Activated T-helper 1 cell treated with anti-CD3 and anti-CD28 coated beads, Interleukin-2, amount 50 U/mL, for 16 hours (primary cell): ENCODE measurements at regions not wholly inside any gene's neighbourhood (a gene's known extent, or its start where the extent isn't known, plus 50 kb on each side); places are given as distances from the start of the nearest gene placed in this dataset.
"Not testable (repeated sequence)": the region's sequence is repeated elsewhere in the genome, so short reads cannot be mapped to it uniquely, and the experiment has no call there.

Source experiments
- DNase-seq, 2 donors: peaks; one replicate each; pipeline ENCODE4 v3.0.0-alpha.2; 2020; ENCODE audit warnings: low read depth in 1 of 2, low spot score in 1 of 2

DNA sequence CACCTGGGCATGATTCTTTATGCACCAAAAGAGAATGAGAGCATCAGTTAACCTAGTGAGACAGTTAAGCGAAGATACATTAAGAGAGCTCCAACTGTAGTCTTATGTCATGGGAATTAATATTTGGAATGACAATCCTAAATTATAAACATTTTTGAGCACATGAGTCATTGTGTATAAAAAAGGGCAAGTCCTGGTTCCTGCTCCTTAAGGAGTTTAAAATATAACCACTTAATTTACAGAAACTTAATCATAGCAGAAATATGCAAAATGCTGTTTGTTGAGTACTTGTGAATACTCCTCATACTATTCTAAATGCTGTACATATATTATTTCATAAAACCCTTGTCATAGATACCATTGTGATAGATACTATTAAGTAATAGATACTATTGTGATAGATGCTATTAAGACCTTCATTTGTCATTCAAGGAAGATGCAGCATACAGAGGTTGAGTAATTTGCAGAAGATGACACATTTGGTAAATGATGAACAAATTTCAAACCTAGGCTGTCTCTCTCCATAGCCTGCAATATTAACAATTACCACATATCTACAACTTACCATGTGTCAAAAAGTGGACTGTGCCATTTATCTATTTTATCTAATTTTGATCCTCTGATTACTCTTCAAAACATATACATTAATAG, 301.0 kb downstream of the TBC1D4 start:
- DNase-seq, result no peak

DNA sequence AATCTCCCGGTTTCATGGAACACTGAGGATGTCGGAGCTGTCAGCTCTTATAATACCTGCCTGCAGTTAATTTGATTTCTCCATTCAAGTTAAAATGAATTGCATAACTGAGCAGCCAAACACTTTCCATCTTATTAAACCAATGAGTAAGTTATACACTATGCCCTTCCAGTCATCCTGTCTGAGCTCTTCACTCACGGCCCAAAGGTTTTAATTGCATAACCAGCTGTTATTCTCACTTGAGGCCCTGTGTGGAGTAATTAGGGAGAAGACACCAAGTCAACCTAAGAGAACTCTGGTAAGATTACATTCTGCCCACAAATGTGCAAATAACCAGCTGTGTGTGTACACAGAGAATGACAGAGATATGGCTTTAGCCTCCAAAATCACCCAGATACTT, 303.5 kb downstream of the TBC1D4 start:
- DNase-seq, result no peak

DNA sequence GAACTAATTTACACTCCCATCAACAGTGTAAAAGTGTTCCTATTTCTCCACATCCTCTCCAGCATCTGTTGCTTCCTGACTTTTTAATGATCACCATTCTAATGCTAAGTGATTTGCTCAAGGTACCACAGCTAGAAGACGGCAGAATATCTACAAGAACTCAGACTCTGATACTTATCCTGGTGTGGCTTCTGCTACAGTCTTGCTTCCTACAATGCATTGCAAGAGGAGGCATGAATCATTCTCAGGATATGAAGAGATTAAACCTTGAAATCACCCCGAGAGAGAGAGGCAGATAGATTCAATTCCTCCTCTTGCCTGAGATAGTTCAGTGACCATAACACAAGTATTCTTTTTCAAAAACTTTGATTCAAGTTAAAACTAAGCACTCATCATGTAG, 306.4 kb downstream of the TBC1D4 start:
- DNase-seq, result no peak

- not testable (repeated sequence) for DNase-seq
Observed at GRCh38 chr13:75175097-75175496, 306.9 kb downstream of the TBC1D4 start.

GRCh38 chr13:75174481-75174880, 307.5 kb downstream of the TBC1D4 start:
- DNase-seq, result no peak

GRCh38 chr13:75173457-75174356, 308.3 kb downstream of the TBC1D4 start:
- DNase-seq, result no peak

GRCh38 chr13:75170311-75170710, 311.7 kb downstream of the TBC1D4 start:
- no peak for DNase-seq

- no peak for DNase-seq
Observed at GRCh38 chr13:75165543-75166230, 316.3 kb downstream of the TBC1D4 start.

- no peak for DNase-seq
Observed at GRCh38 chr13:75161804-75162203, 320.2 kb downstream of the TBC1D4 start.

GRCh38 chr13:75160984-75161383, 321.0 kb downstream of the TBC1D4 start:
- no peak for DNase-seq

- no peak for DNase-seq
Observed at GRCh38 chr13:75154331-75154730, 327.6 kb downstream of the TBC1D4 start.

DNA sequence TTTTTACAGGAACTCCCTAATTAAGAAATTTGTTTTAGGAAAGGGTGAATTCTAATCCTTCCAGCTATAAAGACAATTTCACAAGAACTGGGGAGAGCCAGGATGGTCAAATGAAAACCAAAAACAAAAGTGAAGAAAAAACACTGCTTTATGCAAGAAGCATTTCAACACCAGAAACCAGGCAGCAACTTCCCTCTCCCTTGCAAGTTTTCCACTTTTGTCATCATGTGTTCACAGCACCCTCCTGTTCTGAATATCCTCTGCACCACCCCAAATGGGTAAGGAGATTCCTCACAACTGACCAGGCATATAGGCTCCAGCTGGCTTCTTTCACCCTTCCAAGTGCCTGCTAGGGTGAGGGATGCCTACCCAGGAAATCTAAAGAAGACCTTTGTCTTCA, 328.1 kb downstream of the TBC1D4 start:
- DNase-seq, result no peak

DNA sequence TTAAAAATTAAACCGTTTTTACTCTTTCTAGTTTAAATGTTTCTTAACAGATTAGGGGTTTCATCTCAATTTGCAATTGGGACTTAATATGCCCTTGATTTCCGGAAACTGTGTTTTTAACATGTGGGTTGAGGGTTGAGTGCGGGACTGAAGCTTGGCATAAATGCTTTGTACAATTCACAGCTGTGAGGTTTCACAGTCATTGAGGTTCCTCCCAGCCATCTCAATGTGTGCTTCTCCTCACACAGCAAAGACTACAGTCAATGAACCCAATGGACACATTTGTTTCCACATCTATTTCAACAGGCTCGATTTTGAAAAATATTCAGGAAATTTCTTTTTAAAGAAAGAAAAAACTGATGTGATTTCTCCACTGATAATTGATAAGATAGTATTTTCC, 328.6 kb downstream of the TBC1D4 start:
- DNase-seq, result no peak

DNA sequence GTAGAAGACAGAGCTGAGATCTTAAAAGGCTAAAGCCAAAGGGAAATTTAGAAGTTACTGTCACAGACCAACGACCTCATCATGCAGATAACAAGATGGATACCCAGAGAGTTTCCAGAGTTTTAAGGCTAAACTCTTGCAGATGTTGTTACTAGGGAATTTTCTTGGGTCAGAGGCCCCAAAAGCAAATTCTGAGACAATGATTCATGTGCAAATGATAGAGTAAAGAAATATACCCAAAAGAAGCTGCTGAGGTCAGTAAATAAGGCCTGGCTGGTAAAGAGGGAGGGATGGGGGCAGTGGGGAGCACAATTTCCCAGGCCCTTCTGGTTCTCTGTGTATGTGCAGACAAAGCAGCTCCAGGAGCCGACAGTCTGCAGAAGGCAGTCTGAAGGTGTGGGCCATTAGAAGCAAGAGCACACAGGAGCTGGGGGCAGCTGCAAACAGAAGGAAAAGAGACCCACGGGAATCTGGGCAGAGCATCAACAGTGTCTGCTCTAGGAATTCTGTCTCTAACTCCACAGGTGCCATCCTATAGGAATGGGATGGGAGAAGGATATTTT, 330.8 kb downstream of the TBC1D4 start:
- no peak for DNase-seq

DNA sequence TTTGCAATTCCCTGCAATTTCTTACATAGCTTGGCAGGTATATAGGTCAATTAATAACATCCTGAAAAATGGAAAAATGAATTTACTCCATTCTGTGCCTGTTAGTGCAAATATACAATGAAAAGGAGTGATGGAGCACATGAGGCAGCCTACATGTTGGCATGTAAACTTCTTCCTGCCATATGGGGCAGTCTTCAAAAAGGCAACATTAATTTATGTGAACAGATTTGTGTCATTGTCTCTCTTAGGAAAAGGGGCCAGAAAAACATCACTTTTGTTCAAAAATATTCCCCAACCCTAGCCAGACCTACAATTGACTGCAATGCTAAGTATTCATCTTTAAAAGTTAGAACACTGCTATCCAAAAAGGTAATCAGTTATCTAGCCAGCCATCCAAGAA, 332.2 kb downstream of the TBC1D4 start:
- no peak for DNase-seq

DNA sequence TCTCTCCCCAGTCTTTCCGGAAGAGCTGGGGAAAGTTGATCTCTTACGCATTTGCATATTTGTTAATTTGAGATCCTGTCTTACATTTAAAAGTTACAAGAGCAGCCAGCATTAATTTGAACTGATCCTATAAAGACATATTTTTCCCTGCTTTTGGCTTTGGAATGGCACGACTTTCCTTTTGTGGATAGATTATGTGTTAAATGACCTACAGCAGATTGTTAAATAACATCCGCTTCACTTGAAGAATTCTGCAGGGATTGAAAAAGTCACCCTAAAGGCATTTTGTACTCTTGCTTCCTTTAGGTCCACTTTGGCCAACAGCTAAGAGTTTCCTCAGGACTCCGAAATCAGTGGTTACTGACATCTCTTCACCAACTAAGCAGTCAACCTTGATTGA, 334.0 kb downstream of the TBC1D4 start:
- DNase-seq, result no peak

DNA sequence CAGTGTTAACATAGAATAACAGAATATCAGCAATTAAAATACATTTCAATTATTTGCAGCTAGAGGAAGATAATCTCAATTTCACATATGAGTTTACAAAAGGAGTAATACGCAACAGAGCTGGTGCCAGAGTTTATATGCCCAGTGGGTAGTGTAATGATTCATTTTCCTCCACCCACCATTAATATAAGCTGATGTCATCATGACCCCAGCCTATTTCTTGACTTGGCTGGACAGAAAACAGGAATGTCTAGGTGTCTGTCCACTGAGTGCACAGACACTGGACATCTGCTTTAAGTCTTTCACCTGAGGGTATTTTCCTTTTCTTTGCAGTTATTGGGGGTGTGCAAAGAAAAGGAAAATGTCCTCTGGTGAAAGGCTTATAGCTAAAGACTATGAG, 335.5 kb downstream of the TBC1D4 start:
- no peak for DNase-seq

DNA sequence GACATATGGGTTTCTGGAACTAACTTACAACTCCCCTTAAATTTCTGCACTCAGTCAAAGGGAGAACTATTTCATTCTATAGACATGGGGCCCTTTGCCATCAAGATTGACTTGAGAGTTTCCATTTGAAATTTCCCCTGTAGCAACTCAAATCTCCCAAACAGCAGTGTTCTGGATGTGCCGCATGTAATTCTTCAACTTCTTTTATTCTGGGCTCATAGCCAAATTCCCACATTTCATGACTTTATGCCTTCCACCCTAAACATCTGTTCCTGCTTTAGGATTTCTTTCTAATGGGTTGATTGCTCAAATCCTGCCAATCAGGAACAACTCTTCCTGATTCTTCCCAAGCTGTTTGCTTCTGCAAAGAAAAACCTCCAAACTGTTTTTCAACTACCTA, 336.0 kb downstream of the TBC1D4 start:
- DNase-seq, result no peak

DNA sequence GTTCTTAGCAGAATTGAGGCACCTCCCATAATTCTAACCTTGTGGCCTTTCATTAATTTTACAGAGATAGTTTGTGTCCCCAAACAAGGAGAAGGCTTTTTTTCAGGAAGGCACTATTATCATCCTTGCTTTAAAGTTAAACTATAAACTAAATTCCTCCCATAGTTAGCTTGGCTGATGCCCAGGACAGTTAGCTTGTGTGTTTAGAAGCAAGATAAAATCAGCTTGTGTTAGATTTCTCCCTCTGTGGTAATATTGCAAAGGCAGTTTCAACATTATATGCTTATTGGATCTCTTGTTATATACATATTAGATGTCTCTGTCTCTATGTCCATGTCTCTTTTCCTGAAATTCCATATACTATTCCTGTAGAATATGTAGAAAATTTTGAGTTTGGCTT, 342.7 kb downstream of the TBC1D4 start:
- no peak for DNase-seq

DNA sequence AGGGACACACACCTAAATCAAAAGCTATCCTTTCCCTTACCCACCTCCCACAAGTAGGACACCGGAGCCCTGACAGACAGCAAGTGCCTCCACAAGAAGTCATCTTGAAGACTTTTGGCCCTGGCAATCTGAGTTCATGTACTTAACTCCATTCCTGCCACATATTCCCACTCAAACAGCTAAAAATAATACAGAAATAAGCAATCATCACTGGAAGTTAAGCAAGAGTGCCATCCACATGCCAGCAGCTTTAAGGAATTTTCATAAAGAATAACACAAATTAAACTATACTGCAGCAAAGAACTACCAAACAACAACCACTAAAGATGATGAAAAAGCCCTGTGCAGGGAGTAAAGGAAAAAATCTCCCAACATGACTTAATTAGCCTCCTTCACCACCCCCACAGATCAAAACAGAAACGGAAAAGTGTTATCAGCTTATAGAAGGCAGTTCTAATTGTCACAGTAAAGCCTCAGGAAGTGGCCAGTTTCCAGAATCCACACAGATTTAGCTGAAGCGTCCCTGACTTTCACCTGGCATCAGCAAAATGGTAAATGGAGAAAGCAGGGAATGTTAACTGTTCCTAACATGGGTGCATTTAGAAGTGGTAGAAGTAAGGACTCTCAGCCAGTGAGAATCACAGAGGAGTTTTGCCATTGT, 343.9 kb downstream of the TBC1D4 start:
- no peak for DNase-seq

- no peak for DNase-seq
Observed at GRCh38 chr13:75136151-75136550, 345.8 kb downstream of the TBC1D4 start.
